H1 (cell line): ENCODE measurements at regions not wholly inside any gene's neighbourhood (a gene's known extent, or its start where the extent isn't known, plus 50 kb on each side); places are given as distances from the start of the nearest gene placed in this dataset.
"Not testable (repeated sequence)": the region's sequence is repeated elsewhere in the genome, so short reads cannot be mapped to it uniquely, and the experiment has no call there.

Source experiments
- CTCF ChIA-PET: fragments of 300-600 bp; sonication (Branson Sonifier 250); formaldehyde crosslinking; loops from one replicate; lab custom pipeline; 2021; ENCODE audit not compliant: partially characterized antibody; lab: Charles Lee
- POLR2A ChIA-PET: fragments of 300-600 bp; sonication (Branson Sonifier 250); formaldehyde crosslinking; loops from one replicate; lab custom pipeline; 2021; ENCODE audit warnings: inconsistent platforms; ENCODE audit not compliant: partially characterized antibody; lab: Charles Lee
- DNase-seq, 2 experiments: peaks; one replicate each; pipeline versions ENCODE4 v3.0.0 to v3.0.0-alpha.2; 2010 to 2022; ENCODE audit warnings: low spot score in 2 of 2, low read depth in 1 of 2, mixed read lengths in 1 of 2
- FAIRE-seq: peaks from 2 replicates; lab custom pipeline; 2011; peaks lifted over from hg19 to GRCh38; lab: Jason Lieb, UNC
- H2AFZ ChIP-seq: 2 replicates; pipeline ENCODE4 v1.8.1; 2012; ENCODE audit warnings: low read length, inconsistent platforms
- H2AK5ac ChIP-seq: 2 replicates; pipeline ENCODE4 v1.6.1; 2013; ENCODE audit warnings: low read depth, low read length
- H2BK120ac ChIP-seq: replicated peaks from 2 replicates; pipeline ENCODE3; 2013; ENCODE audit warnings: low read depth, low read length, inconsistent platforms
- H2BK12ac ChIP-seq: 2 replicates; pipeline ENCODE4 v1.6.1; 2013; ENCODE audit warnings: low read depth, low read length
- H2BK15ac ChIP-seq: 2 replicates; pipeline ENCODE4 v1.6.1; 2013; ENCODE audit warnings: low read length
- H2BK20ac ChIP-seq: 2 replicates; pipeline ENCODE4 v1.6.1; 2013; ENCODE audit warnings: low read length
- H2BK5ac ChIP-seq: 2 replicates; pipeline ENCODE4 v1.6.1; 2013; ENCODE audit warnings: low read depth, low read length
- H3K14ac ChIP-seq: 2 replicates; pipeline ENCODE4 v1.6.1; 2013; ENCODE audit warnings: inconsistent platforms; ENCODE audit not compliant: insufficient read length
- H3K18ac ChIP-seq: 2 replicates; pipeline ENCODE4 v1.6.1; 2013; ENCODE audit warnings: low read length; ENCODE audit errors: extremely low read depth
- H3K23ac ChIP-seq: 2 replicates; pipeline ENCODE4 v1.6.1; 2013; ENCODE audit warnings: inconsistent platforms; ENCODE audit not compliant: insufficient read length
- H3K23me2 ChIP-seq: 2 replicates; pipeline ENCODE4 v1.6.1; 2013; ENCODE audit warnings: low read depth, low read length
- H3K27ac ChIP-seq: 2 replicates; pipeline ENCODE4 v1.6.1; 2011; ENCODE audit warnings: low read depth, low read length, inconsistent platforms
- H3K27me3 ChIP-seq, 4 experiments: replicated peaks in 1 of 4; 1 replicate in 1 of 4; 2 replicates in 3 of 4; pipeline versions ENCODE4 v1.6.1 to v1.8.1; 2011 to 2013; ENCODE audit warnings: low read length in 3 of 4, mild to moderate bottlenecking in 3 of 4, inconsistent platforms in 2 of 4, mixed read lengths in 2 of 4, moderate library complexity in 1 of 4; ENCODE audit not compliant: control insufficient read depth in 3 of 4, insufficient read depth in 3 of 4; ENCODE audit errors: extremely low read depth in 1 of 4
- H3K36me3 ChIP-seq, 4 experiments: 2 replicates each; pipeline versions ENCODE4 v1.6.1 to v1.8.1; 2011 to 2013; ENCODE audit warnings: mild to moderate bottlenecking in 4 of 4, low read length in 3 of 4, moderate library complexity in 2 of 4, control low read depth in 1 of 4, inconsistent platforms in 1 of 4; ENCODE audit not compliant: insufficient read depth in 4 of 4, control insufficient read depth in 2 of 4
- H3K4ac ChIP-seq: replicated peaks from 2 replicates; pipeline ENCODE3; 2013; ENCODE audit warnings: low read length, low read depth, mixed read lengths, inconsistent platforms; ENCODE audit not compliant: insufficient read length
- H3K4me1 ChIP-seq, 4 experiments: replicated peaks in 1 of 4; 1 replicate in 1 of 4; 2 replicates in 3 of 4; pipeline versions ENCODE4 v1.6.1 to v1.8.1; 2011 to 2013; ENCODE audit warnings: low read length in 3 of 4, inconsistent platforms in 2 of 4, mixed read lengths in 1 of 4; ENCODE audit not compliant: insufficient read depth in 4 of 4, control insufficient read depth in 3 of 4
- H3K4me2 ChIP-seq, 2 experiments: 2 replicates each; pipeline versions ENCODE4 v1.6.1 to v1.8.1; 2011 to 2013; ENCODE audit warnings: low read depth in 2 of 2, low read length in 2 of 2, control low read depth in 1 of 2, inconsistent platforms in 1 of 2, mild to moderate bottlenecking in 1 of 2; ENCODE audit not compliant: insufficient read depth in 1 of 2
- H3K4me3 ChIP-seq, 4 experiments: fragments of 200-600, 300-600 bp in 1 of 4; sonication (generic), shearing (Covaris generic), sonication (Bioruptor Twin) in 1 of 4; 2 replicates each; pipeline versions ENCODE4 v1.5.1 to v1.8.1; 2011 to 2016; ENCODE audit warnings: low read length in 4 of 4, low read depth in 3 of 4, control low read depth in 2 of 4, inconsistent platforms in 2 of 4, mild to moderate bottlenecking in 2 of 4, mixed read lengths in 1 of 4, moderate library complexity in 1 of 4; ENCODE audit not compliant: insufficient read depth in 2 of 4; ENCODE audit errors: extremely low read depth in 1 of 4
- H3K56ac ChIP-seq: replicated peaks from 2 replicates; pipeline ENCODE3; 2013; ENCODE audit warnings: low read depth, mild to moderate bottlenecking, mixed read lengths, low read length, inconsistent platforms; ENCODE audit not compliant: insufficient read length
- H3K79me1 ChIP-seq: 2 replicates; pipeline ENCODE4 v1.6.1; 2013; ENCODE audit warnings: low read depth, low read length, control low read depth
- H3K79me2 ChIP-seq, 2 experiments: 2 replicates each; pipeline versions ENCODE4 v1.6.1 to v1.8.1; 2012 to 2013; ENCODE audit warnings: low read length in 2 of 2, mild to moderate bottlenecking in 2 of 2, inconsistent platforms in 1 of 2; ENCODE audit not compliant: insufficient read depth in 2 of 2, control insufficient read depth in 1 of 2
- H3K9ac ChIP-seq, 4 experiments: replicated peaks in 1 of 4; 1 replicate in 1 of 4; 2 replicates in 3 of 4; pipeline versions ENCODE4 v1.6.1 to v1.8.1; 2011 to 2013; ENCODE audit warnings: low read depth in 3 of 4, low read length in 3 of 4, control low read depth in 2 of 4, mild to moderate bottlenecking in 2 of 4, moderate library complexity in 2 of 4, inconsistent platforms in 1 of 4; ENCODE audit errors: extremely low read depth in 1 of 4
- H3K9me3 ChIP-seq, 2 experiments: 2 replicates each; pipeline versions ENCODE4 v1.6.1 to v1.8.1; 2012 to 2013; ENCODE audit warnings: mild to moderate bottlenecking in 2 of 2, moderate library complexity in 2 of 2, control low read depth in 1 of 2, inconsistent platforms in 1 of 2, low read depth in 1 of 2, low read length in 1 of 2, mixed read lengths in 1 of 2; ENCODE audit not compliant: insufficient read depth in 2 of 2
- H4K20me1 ChIP-seq, 2 experiments: replicated peaks in 1 of 2; 2 replicates each; pipeline versions ENCODE3 to v1.8.1; 2011 to 2013; ENCODE audit warnings: inconsistent platforms in 2 of 2, low read length in 2 of 2, mild to moderate bottlenecking in 1 of 2; ENCODE audit not compliant: insufficient read depth in 2 of 2, control insufficient read depth in 1 of 2
- H4K5ac ChIP-seq: 2 replicates; pipeline ENCODE4 v1.6.1; 2013; ENCODE audit warnings: low read length, low read depth, mixed read lengths, inconsistent platforms; ENCODE audit not compliant: insufficient read length
- H4K8ac ChIP-seq: 2 replicates; pipeline ENCODE4 v1.8.0; 2013; ENCODE audit warnings: mild to moderate bottlenecking, moderate library complexity, low read length, inconsistent platforms; ENCODE audit not compliant: insufficient read depth; ENCODE audit errors: extremely low read depth
- H4K91ac ChIP-seq: replicated peaks from 2 replicates; pipeline ENCODE3; 2013; ENCODE audit warnings: low read length, mixed read lengths, inconsistent platforms; ENCODE audit not compliant: insufficient read length
- ASH2L ChIP-seq: fragments of 200-600, 300-600 bp; sonication (generic); IDR thresholded peaks from one replicate; pipeline ENCODE4 v1.7.1; 2017; ENCODE audit warnings: low read length
- GTF2F1 ChIP-seq: IDR thresholded peaks from 2 replicates; pipeline ENCODE4 v1.6.1; 2012; ENCODE audit warnings: low read depth, low read length, improper control_type of control experiment, borderline replicate concordance
- RAD21 ChIP-seq, 2 experiments: IDR thresholded peaks in 1 of 2; conservative IDR thresholded peaks in 1 of 2; 2 replicates each; pipeline ENCODE4 v1.6.1; 2011; ENCODE audit warnings: low read depth in 2 of 2, low read length in 2 of 2, improper control_type of control experiment in 1 of 2, inconsistent platforms in 1 of 2, mild to moderate bottlenecking in 1 of 2, moderate library complexity in 1 of 2
- SP4 ChIP-seq: IDR thresholded peaks from 2 replicates; pipeline ENCODE4 v1.6.1; 2012; ENCODE audit warnings: low read length, inconsistent platforms
- WGBS, 2 experiments: shearing (Covaris generic) in 1 of 2; methylation state at CpG; one replicate each; pipeline versions ENCODE4 v1.1.6 to v1.1.7; 2013 to 2015; ENCODE audit warnings: low lambda C conversion rate in 2 of 2, mixed read lengths in 2 of 2, inconsistent platforms in 1 of 2, low coverage in 1 of 2, missing lambda C conversion rate in 1 of 2; ENCODE audit not compliant: insufficient replicate concordance in 2 of 2, insufficient coverage in 1 of 2, insufficient read length in 1 of 2; ENCODE audit errors: extremely low coverage in 1 of 2, missing lambda C conversion rate in 1 of 2; 5-methylcytosine and 5-hydroxymethylcytosine counted together
- TF ChIP-seq, protein P1 (sequence below): IDR thresholded peaks from 2 replicates; pipeline ENCODE4 v1.6.1; 2012; ENCODE audit warnings: inconsistent platforms

GRCh38 chr12:71266606-71267005 lies 108.8 kb upstream of the TSPAN8 start (continued):
- no peak for TF ChIP-seq SP4
- TF ChIP-seq, protein P1, sequence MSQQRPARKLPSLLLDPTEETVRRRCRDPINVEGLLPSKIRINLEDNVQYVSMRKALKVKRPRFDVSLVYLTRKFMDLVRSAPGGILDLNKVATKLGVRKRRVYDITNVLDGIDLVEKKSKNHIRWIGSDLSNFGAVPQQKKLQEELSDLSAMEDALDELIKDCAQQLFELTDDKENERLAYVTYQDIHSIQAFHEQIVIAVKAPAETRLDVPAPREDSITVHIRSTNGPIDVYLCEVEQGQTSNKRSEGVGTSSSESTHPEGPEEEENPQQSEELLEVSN = no peak
- TF ChIP-seq GTF2F1 = no peak
- TF ChIP-seq ASH2L = no peak
- no peak for TF ChIP-seq RAD21 (IDR thresholded peaks at IDR 0.05 in 1 of 2, conservative IDR thresholded peaks at IDR 0.05 in 1 of 2; ENCODE audit: low read depth in 2 of 2, low read length in 2 of 2)

DNA sequence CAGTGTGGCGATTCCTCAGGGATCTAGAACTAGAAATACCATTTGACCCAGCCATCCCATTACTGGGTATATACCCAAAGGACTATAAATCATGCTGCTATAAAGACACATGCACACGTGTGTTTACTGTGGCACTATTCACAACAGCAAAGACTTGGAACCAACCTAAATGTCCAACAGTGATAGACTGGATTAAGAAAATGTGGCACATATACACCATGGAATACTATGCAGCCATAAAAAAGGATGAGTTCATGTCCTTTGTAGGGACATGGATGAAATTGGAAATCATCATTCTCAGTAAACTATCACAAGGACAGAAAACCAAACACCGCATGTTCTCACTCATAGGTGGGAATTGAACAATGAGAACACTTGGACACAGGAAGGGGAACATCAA lies 107.9 kb upstream of the TSPAN8 start:
- H3K4me1 ChIP-seq, H4K91ac ChIP-seq, H3K27ac ChIP-seq, H3K4me3 ChIP-seq, H4K5ac ChIP-seq, H4K8ac ChIP-seq, POLR2A ChIA-PET, H3K79me1 ChIP-seq, H3K14ac ChIP-seq, H2BK120ac ChIP-seq, H2BK5ac ChIP-seq, H3K18ac ChIP-seq, H3K9me3 ChIP-seq, H2BK20ac ChIP-seq, H2BK12ac ChIP-seq, DNase-seq, H3K4ac ChIP-seq, H3K56ac ChIP-seq, H2AFZ ChIP-seq, H3K4me2 ChIP-seq, H2BK15ac ChIP-seq, CTCF ChIA-PET, H3K23ac ChIP-seq, H4K20me1 ChIP-seq, FAIRE-seq, H3K23me2 ChIP-seq, H2AK5ac ChIP-seq, H3K79me2 ChIP-seq, H3K27me3 ChIP-seq, H3K36me3 ChIP-seq, H3K9ac ChIP-seq: not testable (repeated sequence)
- 82% methylated on average over 1 of the region's 3 CpGs; no CpG with 5 or more reads in 1 of the 2 experiments for WGBS, 2 experiments
